Immature natural killer cell (primary cell): ENCODE measurements at regions not wholly inside any gene's neighbourhood (a gene's known extent, or its start where the extent isn't known, plus 50 kb on each side); places are given as distances from the start of the nearest gene placed in this dataset.

Experiments used
- DNase-seq, 3 donors: peaks; one replicate each; pipeline ENCODE4 v3.0.0; 2022; ENCODE audit warnings: mixed read lengths in 1 of 3
- H3K27ac Mint-ChIP-seq, 6 donors: one replicate each; pipeline ENCODE4 v1.8.0; 2020; ENCODE audit warnings: mixed read lengths in 6 of 6, mild to moderate bottlenecking in 5 of 6, inconsistent platforms in 4 of 6, moderate library complexity in 3 of 6
- H3K27me3 Mint-ChIP-seq, 3 donors: one replicate each; pipeline ENCODE4 v1.8.0; 2020 to 2021; ENCODE audit warnings: low read depth in 3 of 3, mild to moderate bottlenecking in 3 of 3, mixed read lengths in 3 of 3, moderate library complexity in 3 of 3, inconsistent platforms in 1 of 3
- H3K36me3 Mint-ChIP-seq, 3 donors: one replicate each; pipeline ENCODE4 v1.8.0; 2020; ENCODE audit warnings: mixed read lengths in 3 of 3, inconsistent platforms in 2 of 3, mild to moderate bottlenecking in 2 of 3
- H3K4me1 Mint-ChIP-seq, 2 donors: one replicate each; pipeline ENCODE4 v1.8.0; 2020; ENCODE audit warnings: inconsistent platforms in 2 of 2, mild to moderate bottlenecking in 2 of 2, mixed read lengths in 2 of 2, moderate library complexity in 1 of 2
- H3K4me3 Mint-ChIP-seq, 5 donors: one replicate each; pipeline ENCODE4 v1.8.0; 2020; ENCODE audit warnings: mild to moderate bottlenecking in 5 of 5, mixed read lengths in 5 of 5, inconsistent platforms in 3 of 5, moderate library complexity in 3 of 5
- H3K9me3 Mint-ChIP-seq, 6 donors: one replicate each; pipeline ENCODE4 v1.8.0; 2020; ENCODE audit warnings: mild to moderate bottlenecking in 6 of 6, mixed read lengths in 6 of 6, inconsistent platforms in 4 of 6, moderate library complexity in 3 of 6

DNA sequence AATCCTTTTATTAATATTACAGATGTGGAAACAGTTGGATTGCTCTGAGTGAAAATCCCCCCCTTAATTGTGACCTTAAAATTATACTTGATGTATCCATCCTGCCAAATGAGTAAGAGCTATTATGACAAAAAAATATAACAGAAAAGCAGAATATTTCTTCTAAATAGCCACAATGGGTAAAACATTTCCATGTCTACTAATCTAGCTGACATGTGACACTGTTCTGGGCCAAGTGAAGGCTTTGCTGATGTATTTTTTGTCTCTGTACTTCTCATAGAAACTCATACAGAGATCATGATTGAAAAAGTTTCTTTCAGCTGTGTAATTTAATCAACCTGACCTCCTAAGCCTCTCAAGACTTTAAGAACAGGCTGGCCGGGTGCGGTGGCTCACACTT, 569.1 kb upstream of the ZFP42 start:
- no peaks in the 10 kb centered on the region for H3K36me3 Mint-ChIP-seq
- no peak overlapping the region for H3K27ac Mint-ChIP-seq
- DNase-seq = no peak
- H3K4me1 Mint-ChIP-seq = no peaks in the 10 kb centered on the region
- no peaks in the 10 kb centered on the region for H3K27me3 Mint-ChIP-seq
- H3K9me3 Mint-ChIP-seq = peaks cover 2 to 59% (median 36%) of the 10 kb centered on the region in 6 donors
- H3K4me3 Mint-ChIP-seq = no peak overlapping the region

DNA sequence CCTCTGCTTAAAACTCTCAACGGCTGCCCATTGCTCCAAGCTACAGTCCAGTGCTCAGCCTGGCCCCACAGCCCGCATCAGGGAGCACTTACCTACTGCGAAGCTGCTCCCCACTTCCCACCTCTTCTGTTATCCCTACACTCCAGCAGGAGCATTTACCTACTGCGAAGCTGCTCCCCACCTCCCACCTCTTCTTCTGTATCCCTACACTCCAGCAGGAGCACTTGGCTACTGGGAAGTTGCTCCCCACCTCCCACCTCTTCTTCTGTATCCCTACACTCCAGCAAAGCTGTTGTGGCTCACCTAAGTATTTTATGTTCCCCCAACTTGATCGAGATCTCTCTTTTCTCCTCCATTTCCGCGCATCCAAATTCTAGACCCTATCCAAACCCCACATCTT, 563.3 kb upstream of the ZFP42 start:
- Mint-ChIP-seq H3K36me3 (peaks cover 0 to 4% (median 0%) of the 10 kb centered on the region in 3 donors), H3K9me3 (peaks cover 9 to 51% (median 30%) of the 10 kb centered on the region in 6 donors), H3K27me3 (no peaks in the 10 kb centered on the region), H3K4me1 (no peaks in the 10 kb centered on the region), H3K4me3 (no peak overlapping the region), H3K27ac (no peak overlapping the region)
- DNase-seq = no peak

DNA sequence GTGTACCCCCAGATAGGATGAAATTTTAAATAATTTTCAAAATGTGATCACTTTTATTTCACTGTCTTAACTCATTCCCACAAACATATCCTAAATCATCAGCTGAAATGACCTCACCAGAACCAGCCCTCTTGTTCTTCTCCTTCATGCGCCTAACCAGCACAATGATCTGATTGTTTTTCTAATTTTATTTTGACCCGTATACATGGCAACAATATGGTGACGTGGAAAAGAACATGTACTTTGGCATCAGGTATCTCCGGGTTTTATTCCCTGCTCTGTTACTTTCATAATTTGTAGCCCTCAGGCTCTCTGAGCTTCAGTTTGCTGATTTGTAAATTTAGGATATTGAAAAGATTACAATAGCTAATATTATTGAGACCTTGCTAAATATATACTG, 562.4 kb upstream of the ZFP42 start:
- DNase-seq = no peak
- H3K4me3 Mint-ChIP-seq = no peak overlapping the region
- no peaks in the 10 kb centered on the region for H3K27me3 Mint-ChIP-seq
- H3K4me1 Mint-ChIP-seq = no peaks in the 10 kb centered on the region
- H3K36me3 Mint-ChIP-seq = peaks cover 0 to 4% (median 0%) of the 10 kb centered on the region in 3 donors
- no peak overlapping the region for H3K27ac Mint-ChIP-seq
- H3K9me3 Mint-ChIP-seq = peaks cover 13 to 55% (median 31%) of the 10 kb centered on the region in 6 donors

DNA sequence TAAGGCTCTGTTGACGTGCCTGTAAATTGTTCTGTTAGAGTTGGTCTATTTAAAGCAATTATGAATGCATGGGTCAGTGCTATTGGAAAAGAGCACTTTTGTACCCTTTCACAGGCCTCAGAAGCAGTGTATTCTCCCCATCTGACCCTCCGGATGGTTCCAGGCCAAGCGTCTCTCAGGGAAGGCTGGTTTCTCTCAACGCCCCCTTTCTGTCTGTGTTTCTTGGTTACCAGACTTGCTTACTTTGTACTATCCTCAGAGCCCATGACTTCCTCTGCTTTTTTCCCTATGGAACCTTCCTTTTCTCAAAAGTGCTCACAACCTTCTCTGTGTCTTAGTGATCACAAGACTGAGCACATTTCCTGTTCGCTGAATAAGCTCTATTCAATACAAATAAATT, 559.3 kb upstream of the ZFP42 start:
- H3K4me1 Mint-ChIP-seq = no peaks in the 10 kb centered on the region

DNA sequence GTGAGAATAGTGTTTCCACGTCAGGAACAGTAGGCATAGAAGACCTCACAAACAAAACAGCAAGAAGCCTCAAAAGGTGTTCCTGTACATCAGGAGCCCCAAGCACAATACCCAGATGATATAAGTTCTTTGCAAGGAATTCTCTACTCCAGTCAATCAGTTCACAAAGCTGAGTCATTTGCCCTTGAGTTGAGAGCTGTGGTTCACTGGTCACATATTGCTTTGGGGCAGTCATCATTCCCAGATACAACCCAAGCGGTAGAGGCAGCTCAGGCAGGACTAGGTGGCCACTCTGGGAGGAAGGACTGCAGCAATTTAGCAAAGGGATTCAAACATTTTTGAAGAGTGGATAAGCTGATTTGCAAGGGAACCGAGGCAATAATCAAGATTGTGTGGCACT, 551.5 kb upstream of the ZFP42 start:
- no peak for DNase-seq
- Mint-ChIP-seq H3K36me3 (no peaks in the 10 kb centered on the region), H3K4me3 (no peak overlapping the region), H3K4me1 (no peaks in the 10 kb centered on the region), H3K27me3 (peaks cover 0 to 2% (median 2%) of the 10 kb centered on the region in 3 donors), H3K27ac (no peak overlapping the region), H3K9me3 (peaks cover 14 to 53% (median 19%) of the 10 kb centered on the region in 6 donors)

More for the DNA sequence above, 559.3 kb upstream of the ZFP42 start:
- Mint-ChIP-seq H3K9me3 (peaks cover 16 to 57% (median 23%) of the 10 kb centered on the region in 6 donors), H3K4me3 (no peak overlapping the region), H3K36me3 (peaks cover 0 to 4% (median 0%) of the 10 kb centered on the region in 3 donors), H3K27me3 (no peaks in the 10 kb centered on the region), H3K27ac (no peak overlapping the region)
- DNase-seq = no peak

DNA sequence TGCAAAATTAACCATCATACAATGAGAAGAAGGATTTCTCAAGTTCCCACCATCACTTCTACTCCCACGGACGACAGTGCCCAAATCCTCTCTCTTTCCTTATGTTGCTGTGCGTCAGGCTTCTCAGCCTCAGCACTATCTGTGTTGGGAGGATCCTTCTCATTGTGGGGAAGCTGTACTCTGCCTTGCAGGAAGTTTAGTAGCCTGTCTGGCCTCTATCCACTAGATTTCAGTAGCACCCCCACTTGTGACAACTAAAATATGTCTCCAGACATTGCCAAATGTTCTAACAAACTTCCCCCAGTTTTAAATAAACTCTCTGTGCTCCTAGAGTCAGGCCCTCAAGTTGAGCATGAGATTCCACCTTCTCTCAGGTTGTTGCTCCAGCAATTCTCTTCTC, 545.9 kb upstream of the ZFP42 start:
- no peaks in the 10 kb centered on the region for H3K4me1 Mint-ChIP-seq
- DNase-seq = no peak
- no peaks in the 10 kb centered on the region for H3K36me3 Mint-ChIP-seq
- no peak overlapping the region for H3K4me3 Mint-ChIP-seq
- H3K27ac Mint-ChIP-seq = no peak overlapping the region
- H3K9me3 Mint-ChIP-seq = peaks cover 2 to 18% (median 4%) of the 10 kb centered on the region in 6 donors
- peaks cover 0 to 2% (median 0%) of the 10 kb centered on the region in 3 donors for H3K27me3 Mint-ChIP-seq

DNA sequence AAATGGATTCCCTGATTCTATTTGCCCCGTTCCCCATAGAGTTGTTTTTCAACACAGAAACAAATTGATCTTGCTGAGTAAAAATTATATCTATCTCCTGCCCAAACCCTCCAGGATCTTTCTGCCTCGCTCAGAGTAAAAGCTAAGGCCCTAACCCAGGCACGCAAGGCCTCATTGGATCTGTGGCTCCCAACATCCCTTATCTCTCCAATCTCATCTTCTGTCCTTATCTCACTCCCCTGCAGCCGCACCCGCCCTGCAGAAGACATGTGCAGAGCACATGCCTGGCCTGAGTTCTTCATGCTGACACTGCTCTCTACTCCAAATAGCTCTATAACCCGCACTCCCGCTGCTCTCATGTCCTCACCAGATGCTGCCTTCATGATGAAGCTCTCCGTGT, 543.8 kb upstream of the ZFP42 start:
- H3K27ac Mint-ChIP-seq = no peak overlapping the region
- H3K27me3 Mint-ChIP-seq = peaks cover 0 to 2% (median 0%) of the 10 kb centered on the region in 3 donors
- no peak for DNase-seq
- H3K36me3 Mint-ChIP-seq = peaks cover 0 to 5% (median 0%) of the 10 kb centered on the region in 3 donors
- no peaks in the 10 kb centered on the region for H3K4me1 Mint-ChIP-seq
- H3K4me3 Mint-ChIP-seq = no peak overlapping the region
- peaks cover 0 to 25% (median 10%) of the 10 kb centered on the region in 6 donors for H3K9me3 Mint-ChIP-seq

DNA sequence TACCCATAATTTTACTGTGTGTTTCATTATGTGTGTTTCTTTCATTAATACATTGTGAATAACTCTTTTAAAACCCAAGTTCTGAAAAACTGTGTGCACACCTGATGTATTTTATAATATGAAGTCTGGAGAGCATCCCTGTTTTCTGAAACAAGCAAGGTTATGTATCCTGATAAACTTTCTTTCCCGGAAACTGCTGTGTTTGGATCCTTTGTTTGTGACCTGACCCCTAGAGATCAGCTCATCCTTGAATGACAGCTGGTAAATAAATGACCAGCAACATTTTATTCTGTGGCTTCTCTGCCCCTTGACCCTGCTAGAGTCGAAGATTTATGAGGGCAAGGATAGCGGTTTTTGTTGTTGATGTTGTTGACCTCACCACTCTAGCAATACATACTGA, 535.6 kb upstream of the ZFP42 start:
- Mint-ChIP-seq H3K27me3 (no peaks in the 10 kb centered on the region), H3K4me3 (no peak overlapping the region), H3K4me1 (no peaks in the 10 kb centered on the region), H3K27ac (no peak overlapping the region), H3K9me3 (peaks cover 12 to 64% (median 25%) of the 10 kb centered on the region in 6 donors), H3K36me3 (peaks cover 0 to 5% (median 0%) of the 10 kb centered on the region in 3 donors)
- DNase-seq = no peak

DNA sequence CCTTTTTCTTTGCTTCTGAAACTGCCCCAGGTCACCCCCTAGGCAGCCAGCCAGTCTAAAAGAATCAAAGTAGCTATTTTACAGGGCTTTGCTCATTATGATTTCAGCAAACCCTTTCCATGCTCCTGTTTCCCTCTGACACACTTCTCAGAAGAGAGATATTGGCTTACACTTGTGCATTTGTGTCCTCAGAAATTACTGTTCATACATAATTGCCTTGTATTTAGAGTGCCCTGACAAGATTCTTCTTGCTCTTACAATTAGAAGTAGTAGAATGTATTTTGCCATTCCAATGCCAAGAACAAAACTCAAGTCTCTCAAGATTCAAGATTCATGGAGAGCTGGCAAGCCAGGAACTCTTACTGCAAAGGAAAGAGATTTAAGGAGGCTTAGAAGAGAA, 531.0 kb upstream of the ZFP42 start:
- Mint-ChIP-seq H3K27me3 (no peaks in the 10 kb centered on the region), H3K9me3 (peaks cover 9 to 61% (median 35%) of the 10 kb centered on the region in 6 donors), H3K36me3 (no peaks in the 10 kb centered on the region), H3K27ac (no peak overlapping the region), H3K4me3 (no peak overlapping the region), H3K4me1 (no peaks in the 10 kb centered on the region)
- DNase-seq = no peak

DNA sequence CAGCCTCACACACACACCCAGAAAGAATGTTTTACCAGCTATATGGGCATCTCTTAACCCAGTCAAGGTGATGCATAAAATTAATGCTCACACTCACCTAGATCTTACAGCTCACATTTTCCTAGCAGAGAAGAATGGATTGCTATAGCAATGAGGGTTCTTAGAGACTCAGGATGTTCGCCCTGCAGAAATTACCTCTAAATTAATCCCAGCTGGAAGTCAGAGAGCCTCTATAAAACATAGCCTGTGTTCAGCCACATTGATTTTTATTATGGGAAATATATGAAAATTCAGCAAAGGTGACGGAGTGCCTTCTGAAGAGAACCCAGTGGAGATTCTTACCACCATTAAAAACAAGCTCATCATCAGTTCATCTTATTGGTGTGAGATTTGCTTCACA, 528.3 kb upstream of the ZFP42 start:
- H3K9me3 Mint-ChIP-seq = peaks cover 14 to 59% (median 36%) of the 10 kb centered on the region in 6 donors
- H3K4me3 Mint-ChIP-seq = no peak overlapping the region
- H3K4me1 Mint-ChIP-seq = no peaks in the 10 kb centered on the region
- no peak for DNase-seq
- H3K36me3 Mint-ChIP-seq = peaks cover 0 to 4% (median 0%) of the 10 kb centered on the region in 3 donors
- no peaks in the 10 kb centered on the region for H3K27me3 Mint-ChIP-seq
- no peak overlapping the region for H3K27ac Mint-ChIP-seq

DNA sequence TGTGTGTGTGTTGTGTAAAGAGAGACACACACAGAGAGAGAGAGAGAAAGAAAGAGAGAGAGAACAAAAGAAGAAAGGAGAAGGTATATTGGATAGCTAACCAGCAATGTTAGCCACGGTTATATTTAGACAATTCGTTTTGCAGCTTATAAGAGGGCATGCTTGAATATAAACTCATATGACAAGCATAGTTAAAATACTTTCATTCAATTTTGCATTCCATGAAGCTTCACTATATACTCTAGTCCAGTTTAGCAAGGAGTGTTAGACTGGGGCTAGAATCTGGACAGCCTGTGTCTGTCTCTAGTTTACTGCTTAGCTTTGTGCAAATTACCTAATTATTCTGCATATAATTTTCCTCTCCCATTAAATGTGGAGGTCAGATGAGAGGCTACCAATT, 525.9 kb upstream of the ZFP42 start:
- peaks cover 0 to under 1% (median 0%) of the 10 kb centered on the region in 3 donors for H3K27me3 Mint-ChIP-seq
- H3K9me3 Mint-ChIP-seq = peaks cover 11 to 49% (median 32%) of the 10 kb centered on the region in 6 donors
- no peaks in the 10 kb centered on the region for H3K4me1 Mint-ChIP-seq
- no peak overlapping the region for H3K27ac Mint-ChIP-seq
- DNase-seq = no peak
- H3K36me3 Mint-ChIP-seq = peaks cover 0 to 4% (median 0%) of the 10 kb centered on the region in 3 donors
- H3K4me3 Mint-ChIP-seq = no peak overlapping the region

DNA sequence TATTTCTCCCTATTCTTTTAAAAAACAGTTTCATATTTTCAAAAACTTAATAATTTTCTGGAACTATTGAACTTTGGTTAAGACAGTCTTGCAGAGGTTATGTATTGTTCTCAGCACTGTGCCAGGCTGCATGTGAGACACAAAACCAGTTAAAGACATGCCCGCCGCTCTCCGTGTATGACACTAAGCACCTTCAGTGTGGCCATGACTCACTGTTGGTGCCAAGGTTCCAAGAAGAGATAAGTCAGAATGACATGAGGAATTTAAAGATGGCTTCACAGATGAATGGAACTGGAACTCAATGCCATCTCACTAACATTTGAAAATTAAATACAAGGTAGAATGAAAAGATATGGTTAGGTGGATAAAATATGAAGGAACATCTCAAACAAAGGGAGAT, 525.5 kb upstream of the ZFP42 start:
- peaks cover 11 to 52% (median 32%) of the 10 kb centered on the region in 6 donors for H3K9me3 Mint-ChIP-seq
- H3K4me3 Mint-ChIP-seq = no peak overlapping the region
- H3K27ac Mint-ChIP-seq = no peak overlapping the region
- peaks cover 0 to 4% (median 0%) of the 10 kb centered on the region in 3 donors for H3K36me3 Mint-ChIP-seq
- peaks cover 0 to 2% (median 0%) of the 10 kb centered on the region in 3 donors for H3K27me3 Mint-ChIP-seq
- H3K4me1 Mint-ChIP-seq = no peaks in the 10 kb centered on the region
- DNase-seq = no peak

DNA sequence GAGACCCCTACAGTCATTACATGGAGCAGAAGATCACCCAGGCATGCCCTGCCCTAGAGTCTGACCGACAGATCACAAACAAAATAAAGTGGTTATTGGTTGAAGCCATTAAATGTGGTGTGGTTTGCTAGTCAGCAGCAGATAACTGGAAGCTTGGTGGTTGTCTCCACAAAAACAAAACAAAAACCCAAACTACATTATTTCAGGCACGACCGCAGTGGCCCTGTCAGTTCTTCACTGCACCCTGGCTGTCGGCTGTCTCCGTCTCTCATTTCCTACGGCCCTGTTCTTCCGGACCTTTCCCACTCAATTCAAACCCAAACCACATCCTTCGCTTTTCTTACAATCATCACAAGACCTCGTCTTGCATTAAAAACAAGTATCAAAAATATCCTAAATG, 521.3 kb upstream of the ZFP42 start:
- no peak for DNase-seq
- H3K9me3 Mint-ChIP-seq = peaks cover 16 to 49% (median 25%) of the 10 kb centered on the region in 6 donors
- H3K4me3 Mint-ChIP-seq = no peak overlapping the region
- H3K27me3 Mint-ChIP-seq = peaks cover 0 to 2% (median 2%) of the 10 kb centered on the region in 3 donors
- peaks cover 0 to 4% (median 0%) of the 10 kb centered on the region in 3 donors for H3K36me3 Mint-ChIP-seq
- H3K27ac Mint-ChIP-seq = no peak overlapping the region
- no peaks in the 10 kb centered on the region for H3K4me1 Mint-ChIP-seq

DNA sequence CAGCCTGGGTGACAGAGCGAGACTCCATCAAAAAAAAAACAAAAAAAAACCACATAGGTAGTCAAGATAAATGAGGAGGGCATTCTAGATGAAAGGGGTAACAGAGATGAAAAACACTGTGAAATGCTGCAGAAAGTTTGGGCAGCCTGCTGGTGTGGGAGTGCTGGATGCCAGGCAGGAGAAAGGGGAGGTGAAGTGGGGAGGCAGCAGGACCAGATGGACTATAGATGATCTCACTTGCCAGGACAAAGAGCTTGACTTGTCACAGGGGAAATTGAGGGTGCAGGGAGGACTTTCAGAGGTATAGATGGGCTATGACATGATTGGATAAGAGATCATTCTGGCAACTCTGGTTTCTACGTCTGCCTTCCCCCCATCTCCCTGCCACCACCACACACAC, 519.7 kb upstream of the ZFP42 start:
- no peak for DNase-seq
- Mint-ChIP-seq H3K27ac (no peak overlapping the region), H3K4me3 (no peak overlapping the region), H3K4me1 (no peaks in the 10 kb centered on the region), H3K36me3 (peaks cover 0 to 4% (median 0%) of the 10 kb centered on the region in 3 donors), H3K27me3 (peaks cover 0 to 2% (median 2%) of the 10 kb centered on the region in 3 donors), H3K9me3 (peaks cover 16 to 41% (median 21%) of the 10 kb centered on the region in 6 donors)

DNA sequence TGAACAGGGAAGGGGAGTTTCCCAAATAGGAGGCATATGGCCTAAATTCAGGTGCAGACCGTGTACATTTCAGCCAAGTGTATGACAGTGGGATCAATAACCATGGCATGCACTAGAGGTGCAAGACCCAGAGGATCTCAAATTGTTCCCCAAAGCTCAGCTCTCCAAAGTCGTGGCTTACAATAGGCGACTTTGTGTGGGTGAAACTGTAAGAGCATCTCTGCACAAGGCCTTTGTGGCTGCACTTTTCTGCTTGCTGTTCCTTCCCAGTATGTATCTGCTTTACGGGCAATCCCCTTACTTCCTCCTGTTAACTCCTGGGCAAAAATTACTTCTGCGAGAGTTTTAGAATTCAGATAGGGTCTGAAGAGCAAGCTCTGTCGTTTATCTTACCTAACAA, 518.3 kb upstream of the ZFP42 start:
- Mint-ChIP-seq H3K4me3 (no peak overlapping the region), H3K4me1 (no peaks in the 10 kb centered on the region), H3K9me3 (peaks cover 12 to 36% (median 16%) of the 10 kb centered on the region in 6 donors)

More for the DNA sequence above, 518.3 kb upstream of the ZFP42 start:
- Mint-ChIP-seq H3K27ac (no peak overlapping the region), H3K36me3 (no peaks in the 10 kb centered on the region), H3K27me3 (peaks cover 0 to 2% (median 2%) of the 10 kb centered on the region in 3 donors)
- DNase-seq = no peak
